ENCODE measurements at regions not wholly inside any gene's neighbourhood (a gene's known extent, or its start where the extent isn't known, plus 50 kb on each side); places are given as distances from the start of the nearest gene placed in this dataset.

- Histone ChIP-seq H3K27ac (ENCODE audit: low read depth, low read length) (peak overlapping the region; percentile 11), H3K4me1 (ENCODE audit: insufficient read depth, low read length) (peaks cover 13% of the 10 kb centered on the region), H3K9me3 (ENCODE audit: insufficient read depth, low read depth, low read length) (no peaks in the 10 kb centered on the region), H3K27me3 (ENCODE audit: insufficient read depth, low read length) (no peaks in the 10 kb centered on the region), H3K79me2 (ENCODE audit: insufficient read depth, low read length) (no peaks in the 10 kb centered on the region), H2AFZ (ENCODE audit: low read depth, low read length) (no peak overlapping the region), H3K9ac (ENCODE audit: low read length) (no peak overlapping the region), H3K4me2 (ENCODE audit: low read length) (no peak overlapping the region), H3K4me3 (ENCODE audit: insufficient read depth, low read depth, low read length) (no peak overlapping the region), H4K20me1 (ENCODE audit: insufficient read depth, low read length) (no peaks in the 10 kb centered on the region), H3K36me3 (ENCODE audit: insufficient read depth, low read length) (no peaks in the 10 kb centered on the region)
- peaks cover 2% of the 10 kb centered on the region for H3K9me3 Mint-ChIP-seq (ENCODE audit: unreplicated experiment)
- DNase-seq (ENCODE audit: low read depth) (no peak), FAIRE-seq (no peak)
- H3K27me3 Mint-ChIP-seq (ENCODE audit: low read depth, unreplicated experiment) = no peaks in the 10 kb centered on the region
- no peaks in the 10 kb centered on the region for H3K36me3 Mint-ChIP-seq (ENCODE audit: low read depth, unreplicated experiment)
- no peak overlapping the region for H3K27ac Mint-ChIP-seq (ENCODE audit: unreplicated experiment)
- TF ChIP-seq, protein P1, sequence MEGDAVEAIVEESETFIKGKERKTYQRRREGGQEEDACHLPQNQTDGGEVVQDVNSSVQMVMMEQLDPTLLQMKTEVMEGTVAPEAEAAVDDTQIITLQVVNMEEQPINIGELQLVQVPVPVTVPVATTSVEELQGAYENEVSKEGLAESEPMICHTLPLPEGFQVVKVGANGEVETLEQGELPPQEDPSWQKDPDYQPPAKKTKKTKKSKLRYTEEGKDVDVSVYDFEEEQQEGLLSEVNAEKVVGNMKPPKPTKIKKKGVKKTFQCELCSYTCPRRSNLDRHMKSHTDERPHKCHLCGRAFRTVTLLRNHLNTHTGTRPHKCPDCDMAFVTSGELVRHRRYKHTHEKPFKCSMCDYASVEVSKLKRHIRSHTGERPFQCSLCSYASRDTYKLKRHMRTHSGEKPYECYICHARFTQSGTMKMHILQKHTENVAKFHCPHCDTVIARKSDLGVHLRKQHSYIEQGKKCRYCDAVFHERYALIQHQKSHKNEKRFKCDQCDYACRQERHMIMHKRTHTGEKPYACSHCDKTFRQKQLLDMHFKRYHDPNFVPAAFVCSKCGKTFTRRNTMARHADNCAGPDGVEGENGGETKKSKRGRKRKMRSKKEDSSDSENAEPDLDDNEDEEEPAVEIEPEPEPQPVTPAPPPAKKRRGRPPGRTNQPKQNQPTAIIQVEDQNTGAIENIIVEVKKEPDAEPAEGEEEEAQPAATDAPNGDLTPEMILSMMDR (IDR thresholded peaks at IDR 0.05; ENCODE audit: insufficient read depth, low read depth, low read length) = no peak
- TF ChIP-seq EZH2 (IDR thresholded peaks at IDR 0.05; ENCODE audit: insufficient read depth, low read length) = no peak
- peaks cover 21% of the 10 kb centered on the region for H3K4me1 Mint-ChIP-seq (ENCODE audit: low read depth, unreplicated experiment)
- H3K4me3 Mint-ChIP-seq (ENCODE audit: unreplicated experiment) = no peak overlapping the region
Observed at GRCh38 chr12:43278541-43278832, 273.5 kb downstream of the ADAMTS20 start.

- DNase-seq (ENCODE audit: low read depth) (peak; percentile 82), FAIRE-seq (no peak)
- Mint-ChIP-seq H3K9me3 (ENCODE audit: unreplicated experiment) (peaks cover 2% of the 10 kb centered on the region), H3K27ac (ENCODE audit: unreplicated experiment) (peak overlapping the region; percentile 10), H3K4me3 (ENCODE audit: unreplicated experiment) (no peak overlapping the region), H3K36me3 (ENCODE audit: low read depth, unreplicated experiment) (no peaks in the 10 kb centered on the region), H3K4me1 (ENCODE audit: low read depth, unreplicated experiment) (peaks cover 18% of the 10 kb centered on the region), H3K27me3 (ENCODE audit: low read depth, unreplicated experiment) (no peaks in the 10 kb centered on the region)
- Histone ChIP-seq H3K9ac (ENCODE audit: low read length) (no peak overlapping the region), H3K9me3 (ENCODE audit: insufficient read depth, low read depth, low read length) (no peaks in the 10 kb centered on the region), H4K20me1 (ENCODE audit: insufficient read depth, low read length) (no peaks in the 10 kb centered on the region), H3K27me3 (ENCODE audit: insufficient read depth, low read length) (no peaks in the 10 kb centered on the region), H3K79me2 (ENCODE audit: insufficient read depth, low read length) (no peaks in the 10 kb centered on the region), H2AFZ (ENCODE audit: low read depth, low read length) (no peak overlapping the region), H3K4me1 (ENCODE audit: insufficient read depth, low read length) (peaks cover 13% of the 10 kb centered on the region), H3K4me3 (ENCODE audit: insufficient read depth, low read depth, low read length) (no peak overlapping the region), H3K36me3 (ENCODE audit: insufficient read depth, low read length) (no peaks in the 10 kb centered on the region), H3K27ac (ENCODE audit: low read depth, low read length) (peak overlapping the region; percentile 11), H3K4me2 (ENCODE audit: low read length) (no peak overlapping the region)
- TF ChIP-seq EZH2 (IDR thresholded peaks at IDR 0.05; ENCODE audit: insufficient read depth, low read length) = no peak
- TF ChIP-seq, protein P1 (IDR thresholded peaks at IDR 0.05; ENCODE audit: insufficient read depth, low read depth, low read length) = no peak
Observed at GRCh38 chr12:43277651-43278540, 274.1 kb downstream of the ADAMTS20 start.

GRCh38 chr12:43273467-43273866, 278.5 kb downstream of the ADAMTS20 start:
- H4K20me1 ChIP-seq (ENCODE audit: insufficient read depth, low read length) = no peaks in the 10 kb centered on the region
- Mint-ChIP-seq H3K4me3 (ENCODE audit: unreplicated experiment) (no peak overlapping the region), H3K27me3 (ENCODE audit: low read depth, unreplicated experiment) (no peaks in the 10 kb centered on the region), H3K9me3 (ENCODE audit: unreplicated experiment) (peaks cover 2% of the 10 kb centered on the region), H3K36me3 (ENCODE audit: low read depth, unreplicated experiment) (no peaks in the 10 kb centered on the region), H3K4me1 (ENCODE audit: low read depth, unreplicated experiment) (peaks cover 16% of the 10 kb centered on the region), H3K27ac (ENCODE audit: unreplicated experiment) (no peak overlapping the region)
- H3K27ac ChIP-seq (ENCODE audit: low read depth, low read length) = no peak overlapping the region
- no peaks in the 10 kb centered on the region for H3K79me2 ChIP-seq (ENCODE audit: insufficient read depth, low read length)
- DNase-seq (ENCODE audit: low read depth) (peak; percentile 57), FAIRE-seq (no peak)
- no peak overlapping the region for H3K4me2 ChIP-seq (ENCODE audit: low read length)
- no peak for TF ChIP-seq EZH2 (IDR thresholded peaks at IDR 0.05; ENCODE audit: insufficient read depth, low read length)
- TF ChIP-seq, protein P1 (IDR thresholded peaks at IDR 0.05; ENCODE audit: insufficient read depth, low read depth, low read length) = no peak
- H3K9ac ChIP-seq (ENCODE audit: low read length) = no peak overlapping the region
- peaks cover 7% of the 10 kb centered on the region for H3K4me1 ChIP-seq (ENCODE audit: insufficient read depth, low read length)
- no peaks in the 10 kb centered on the region for H3K27me3 ChIP-seq (ENCODE audit: insufficient read depth, low read length)
- H3K4me3 ChIP-seq (ENCODE audit: insufficient read depth, low read depth, low read length) = no peak overlapping the region
- no peaks in the 10 kb centered on the region for H3K9me3 ChIP-seq (ENCODE audit: insufficient read depth, low read depth, low read length)
- H3K36me3 ChIP-seq (ENCODE audit: insufficient read depth, low read length) = no peaks in the 10 kb centered on the region
- H2AFZ ChIP-seq (ENCODE audit: low read depth, low read length) = no peak overlapping the region
